Type B pancreatic cell (in vitro differentiated cells): ENCODE measurements at regions not wholly inside any gene's neighbourhood (a gene's known extent, or its start where the extent isn't known, plus 50 kb on each side); places are given as distances from the start of the nearest gene placed in this dataset.
"Not testable (repeated sequence)": the region's sequence is repeated elsewhere in the genome, so short reads cannot be mapped to it uniquely, and the experiment has no call there.

Source experiments
- DNase-seq: peaks from one replicate; pipeline ENCODE4 v3.0.0; 2021; ENCODE audit warnings: mixed read lengths; ENCODE audit not compliant: unreplicated experiment; ENCODE audit errors: extremely low spot score
- H3K27ac Mint-ChIP-seq: 2 replicates; pipeline ENCODE4 v1.8.0; 2021; ENCODE audit warnings: mild to moderate bottlenecking, mixed read lengths
- H3K27me3 Mint-ChIP-seq: 2 replicates; pipeline ENCODE4 v1.8.0; 2021; ENCODE audit warnings: mixed read lengths
- H3K36me3 Mint-ChIP-seq: 2 replicates; pipeline ENCODE4 v1.8.0; 2021; ENCODE audit warnings: mixed read lengths
- H3K4me1 Mint-ChIP-seq: one replicate; pipeline ENCODE4 v1.8.0; 2021; ENCODE audit warnings: mixed read lengths; ENCODE audit not compliant: unreplicated experiment
- H3K4me3 Mint-ChIP-seq: 2 replicates; pipeline ENCODE4 v1.8.0; 2021; ENCODE audit warnings: mild to moderate bottlenecking, mixed read lengths
- H3K9me3 Mint-ChIP-seq: 2 replicates; pipeline ENCODE4 v1.8.0; 2021; ENCODE audit warnings: mixed read lengths
- CTCF ChIP-seq: fragments of 200-600 bp; sonication (generic); conservative IDR thresholded peaks from 2 replicates; pipeline ENCODE4 v1.5.0; 2021; ENCODE audit warnings: antibody characterized with exemption, mild to moderate bottlenecking

GRCh38 chr1:58949551-58950220, 165.8 kb upstream of the JUN start:
- H3K36me3 Mint-ChIP-seq: no peaks in the 10 kb centered on the region
- H3K27ac Mint-ChIP-seq: no peak overlapping the region
- no peaks in the 10 kb centered on the region for H3K9me3 Mint-ChIP-seq
- peaks cover 7% of the 10 kb centered on the region for H3K4me1 Mint-ChIP-seq
- no peak for TF ChIP-seq CTCF
- H3K27me3 Mint-ChIP-seq: no peaks in the 10 kb centered on the region
- no peak for DNase-seq
- H3K4me3 Mint-ChIP-seq: no peak overlapping the region

- no peak for TF ChIP-seq CTCF
- no peak for DNase-seq
- Mint-ChIP-seq H3K4me3 (no peak overlapping the region), H3K27me3 (no peaks in the 10 kb centered on the region), H3K36me3 (no peaks in the 10 kb centered on the region), H3K27ac (no peak overlapping the region), H3K9me3 (peaks cover 7% of the 10 kb centered on the region), H3K4me1 (peaks cover 17% of the 10 kb centered on the region)
These were observed 167.1 kb upstream of the JUN start for GRCh38 chr1:58950897-58951296.

GRCh38 chr1:58953951-58954350, 170.1 kb upstream of the JUN start:
- H3K27ac Mint-ChIP-seq, H3K36me3 Mint-ChIP-seq, H3K4me3 Mint-ChIP-seq, DNase-seq, H3K27me3 Mint-ChIP-seq: not testable (repeated sequence)
- H3K4me1 Mint-ChIP-seq: peaks cover 17% of the 10 kb centered on the region
- H3K9me3 Mint-ChIP-seq: peaks cover 15% of the 10 kb centered on the region

DNA sequence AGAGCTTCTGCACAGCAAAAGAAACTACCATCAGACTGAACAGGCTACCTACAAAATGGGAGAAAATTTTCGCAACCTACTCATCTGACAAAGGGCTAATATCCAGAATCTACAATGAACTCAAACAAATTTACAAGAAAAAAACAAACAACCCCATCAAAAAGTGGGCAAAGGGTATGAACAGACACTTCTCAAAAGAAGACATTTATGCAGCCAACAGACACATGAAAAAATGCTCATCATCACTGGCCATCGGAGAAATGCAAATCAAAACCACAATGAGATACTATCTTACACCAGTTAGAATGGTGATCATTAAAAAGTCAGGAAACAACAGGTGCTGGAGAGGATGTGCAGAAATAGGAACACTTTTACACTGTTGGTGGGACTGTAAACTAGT, 179.4 kb upstream of the JUN start:
- not testable (repeated sequence) for H3K36me3 Mint-ChIP-seq, H3K4me3 Mint-ChIP-seq, DNase-seq, H3K27me3 Mint-ChIP-seq, H3K9me3 Mint-ChIP-seq, H3K27ac Mint-ChIP-seq
- H3K4me1 Mint-ChIP-seq: peaks cover 15% of the 10 kb centered on the region

GRCh38 chr1:58964428-58964827, 180.6 kb upstream of the JUN start:
- H3K36me3 Mint-ChIP-seq: no peaks in the 10 kb centered on the region
- peaks cover 24% of the 10 kb centered on the region for H3K4me1 Mint-ChIP-seq
- H3K27ac Mint-ChIP-seq: no peak overlapping the region
- no peak overlapping the region for H3K4me3 Mint-ChIP-seq
- no peaks in the 10 kb centered on the region for H3K9me3 Mint-ChIP-seq
- TF ChIP-seq CTCF: no peak
- no peak for DNase-seq
- no peaks in the 10 kb centered on the region for H3K27me3 Mint-ChIP-seq

DNA sequence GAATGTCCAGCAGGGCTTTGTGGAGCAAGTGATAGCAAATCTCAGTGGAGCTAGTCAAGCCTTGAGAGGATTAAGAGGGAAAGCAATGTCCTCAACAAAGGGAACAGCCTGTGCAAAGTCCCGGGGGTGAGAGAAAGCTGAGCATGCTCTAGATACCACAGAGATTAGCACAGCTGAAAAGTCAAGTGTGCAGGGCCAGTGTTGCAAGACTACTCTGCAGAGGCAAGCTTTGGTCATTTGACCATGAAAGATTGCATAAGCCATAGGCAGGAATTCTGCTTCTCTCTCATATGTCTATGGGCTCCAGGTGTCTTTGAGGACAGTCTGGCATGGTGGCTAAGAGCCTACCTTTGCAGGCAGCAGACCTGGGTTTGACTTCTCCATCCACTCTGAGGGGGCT, 181.0 kb upstream of the JUN start:
- TF ChIP-seq CTCF: no peak
- Mint-ChIP-seq H3K27ac (no peak overlapping the region), H3K9me3 (no peaks in the 10 kb centered on the region), H3K27me3 (no peaks in the 10 kb centered on the region), H3K4me3 (no peak overlapping the region), H3K4me1 (peaks cover 24% of the 10 kb centered on the region), H3K36me3 (no peaks in the 10 kb centered on the region)
- no peak for DNase-seq
